Stimulated activated naive CD8-positive, alpha-beta T cell treated with anti-CD3 and anti-CD28 coated beads, Interleukin-15, amount 100 ng/mL, for 72 hours (primary cell): ENCODE measurements at regions not wholly inside any gene's neighbourhood (a gene's known extent, or its start where the extent isn't known, plus 50 kb on each side); places are given as distances from the start of the nearest gene placed in this dataset.

Experiments
- ATAC-seq: fragments of 150-1000 bp; cut with Tn5 transposase; 2 replicates; pipeline ENCODE4 v1.10.0; 2021; ENCODE audit warnings: mild to moderate bottlenecking, moderate library complexity
- DNase-seq, 2 donors: peaks; one replicate each; pipeline ENCODE4 v3.0.0; 2021 to 2022
- H3K27ac Mint-ChIP-seq, 2 donors: one replicate each; pipeline ENCODE4 v1.8.0; 2022; ENCODE audit warnings: mild to moderate bottlenecking in 2 of 2, mixed read lengths in 2 of 2, moderate library complexity in 2 of 2
- H3K27me3 Mint-ChIP-seq: one replicate; pipeline ENCODE4 v1.8.0; 2022; ENCODE audit warnings: mixed read lengths
- H3K4me1 Mint-ChIP-seq: one replicate; pipeline ENCODE4 v1.8.0; 2022; ENCODE audit warnings: mild to moderate bottlenecking, mixed read lengths
- H3K4me3 Mint-ChIP-seq, 2 donors: one replicate each; pipeline ENCODE4 v1.8.0; 2022; ENCODE audit warnings: mild to moderate bottlenecking in 2 of 2, mixed read lengths in 2 of 2, moderate library complexity in 1 of 2
- H3K9me3 Mint-ChIP-seq, 2 donors: one replicate each; pipeline ENCODE4 v1.8.0; 2022; ENCODE audit warnings: mixed read lengths in 2 of 2

GRCh38 chr9:118563677-118564076 lies 805.6 kb downstream of the BRINP1 start:
- ATAC-seq (no peak), DNase-seq (no peak)
- Mint-ChIP-seq H3K4me1 (no peaks in the 10 kb centered on the region), H3K27me3 (no peaks in the 10 kb centered on the region), H3K4me3 (no peak overlapping the region), H3K9me3 (peaks cover 0 to 1% of the 10 kb centered on the region in 2 donors), H3K27ac (no peak overlapping the region)

DNA sequence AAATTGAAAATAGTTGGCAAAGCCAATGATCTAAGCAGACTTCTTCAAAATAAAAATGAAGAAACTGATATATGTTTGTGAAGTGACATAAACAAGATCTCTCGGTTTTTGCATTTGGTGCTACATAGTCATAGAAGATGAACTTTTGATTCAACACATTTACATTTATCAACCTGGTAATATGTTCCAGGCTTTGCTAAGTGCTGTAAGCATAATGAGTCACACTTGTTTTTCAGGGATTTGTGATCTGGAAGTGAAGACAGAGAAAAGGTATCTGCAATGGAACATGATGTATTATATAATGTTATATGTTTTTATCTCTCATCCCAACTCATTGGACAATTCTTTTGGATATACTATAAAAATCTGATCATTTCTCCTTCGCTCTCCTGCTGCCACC lies 801.4 kb downstream of the BRINP1 start:
- no peak for ATAC-seq
- no peak for DNase-seq
- H3K4me1 Mint-ChIP-seq, result no peaks in the 10 kb centered on the region
- no peak overlapping the region for H3K27ac Mint-ChIP-seq
- no peak overlapping the region for H3K4me3 Mint-ChIP-seq
- no peaks in the 10 kb centered on the region for H3K27me3 Mint-ChIP-seq
- H3K9me3 Mint-ChIP-seq, result peaks cover 0 to 13% of the 10 kb centered on the region in 2 donors

DNA sequence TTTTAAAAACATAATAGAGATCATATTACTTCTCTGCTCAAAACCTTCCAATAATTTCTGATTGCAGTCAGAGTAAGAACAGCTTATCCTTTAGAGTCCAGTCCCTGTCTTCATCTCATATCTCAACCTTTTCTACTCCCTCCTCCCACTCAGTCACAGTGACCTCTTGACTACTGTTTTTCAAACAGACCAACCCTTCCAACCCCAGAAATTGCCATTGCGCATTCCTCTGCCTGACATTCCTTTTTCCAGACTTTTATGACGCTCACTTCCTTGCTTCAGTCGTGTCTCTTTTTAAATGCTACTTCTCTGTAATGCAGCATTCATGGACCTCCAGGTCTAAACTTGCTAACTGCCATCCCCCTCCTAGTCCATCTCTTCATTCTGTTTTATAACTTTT lies 800.5 kb downstream of the BRINP1 start:
- no peak overlapping the region for H3K27ac Mint-ChIP-seq
- H3K4me1 Mint-ChIP-seq, result no peaks in the 10 kb centered on the region
- ATAC-seq (no peak), DNase-seq (no peak)
- H3K9me3 Mint-ChIP-seq, result peaks cover 0 to 13% of the 10 kb centered on the region in 2 donors
- H3K4me3 Mint-ChIP-seq, result no peak overlapping the region
- no peaks in the 10 kb centered on the region for H3K27me3 Mint-ChIP-seq

- no peak for DNase-seq
- ATAC-seq, result no peak
- no peak overlapping the region for H3K27ac Mint-ChIP-seq
- no peaks in the 10 kb centered on the region for H3K27me3 Mint-ChIP-seq
- no peak overlapping the region for H3K4me3 Mint-ChIP-seq
- no peaks in the 10 kb centered on the region for H3K4me1 Mint-ChIP-seq
- peaks cover 0 to 13% of the 10 kb centered on the region in 2 donors for H3K9me3 Mint-ChIP-seq
Measured at GRCh38 chr9:118569148-118569547, 800.1 kb downstream of the BRINP1 start.

- DNase-seq, result no peak
- no peak overlapping the region for H3K27ac Mint-ChIP-seq
- ATAC-seq, result no peak
Measured at GRCh38 chr9:118570066-118570465, 799.2 kb downstream of the BRINP1 start.

GRCh38 chr9:118575341-118576070 lies 793.7 kb downstream of the BRINP1 start:
- peaks cover 0 to 5% of the 10 kb centered on the region in 2 donors for H3K9me3 Mint-ChIP-seq
- H3K27ac Mint-ChIP-seq, result no peak overlapping the region
- no peak for DNase-seq
- no peaks in the 10 kb centered on the region for H3K4me1 Mint-ChIP-seq
- no peak for ATAC-seq
- no peak overlapping the region for H3K4me3 Mint-ChIP-seq
- H3K27me3 Mint-ChIP-seq, result no peaks in the 10 kb centered on the region

More at GRCh38 chr9:118570066-118570465, 799.2 kb downstream of the BRINP1 start:
- Mint-ChIP-seq H3K9me3 (peaks cover 0 to 13% of the 10 kb centered on the region in 2 donors), H3K4me1 (no peaks in the 10 kb centered on the region), H3K27me3 (no peaks in the 10 kb centered on the region), H3K4me3 (no peak overlapping the region)

DNA sequence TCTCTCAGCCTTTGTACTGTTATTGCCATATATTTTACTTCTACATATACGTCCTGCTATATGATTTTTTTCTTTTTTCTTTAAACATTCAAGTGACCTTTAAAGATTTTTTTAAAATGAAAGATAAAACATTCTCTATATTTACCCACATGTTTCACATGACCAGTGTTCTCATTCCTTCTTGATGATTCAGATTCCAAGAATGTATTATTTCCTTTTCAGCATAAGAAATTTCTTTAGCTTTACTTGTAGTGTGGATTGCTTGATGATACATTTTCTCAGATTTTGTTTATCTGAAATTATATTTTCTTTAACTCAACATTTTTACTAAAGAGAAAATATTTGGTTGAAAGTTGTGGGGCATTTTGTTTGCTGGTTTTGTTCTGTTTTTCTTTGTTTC lies 792.1 kb downstream of the BRINP1 start:
- no peaks in the 10 kb centered on the region for H3K4me1 Mint-ChIP-seq
- H3K27ac Mint-ChIP-seq, result no peak overlapping the region
- ATAC-seq, result no peak
- H3K27me3 Mint-ChIP-seq, result no peaks in the 10 kb centered on the region
- H3K4me3 Mint-ChIP-seq, result no peak overlapping the region
- DNase-seq, result no peak
- peaks cover 0 to 5% of the 10 kb centered on the region in 2 donors for H3K9me3 Mint-ChIP-seq

GRCh38 chr9:118578467-118578866 lies 790.8 kb downstream of the BRINP1 start:
- no peaks in the 10 kb centered on the region for H3K4me1 Mint-ChIP-seq
- H3K4me3 Mint-ChIP-seq, result no peak overlapping the region
- DNase-seq (no peak), ATAC-seq (no peak)
- H3K9me3 Mint-ChIP-seq, result peaks cover 4 to 5% of the 10 kb centered on the region in 2 donors
- H3K27ac Mint-ChIP-seq, result no peak overlapping the region
- H3K27me3 Mint-ChIP-seq, result no peaks in the 10 kb centered on the region

DNA sequence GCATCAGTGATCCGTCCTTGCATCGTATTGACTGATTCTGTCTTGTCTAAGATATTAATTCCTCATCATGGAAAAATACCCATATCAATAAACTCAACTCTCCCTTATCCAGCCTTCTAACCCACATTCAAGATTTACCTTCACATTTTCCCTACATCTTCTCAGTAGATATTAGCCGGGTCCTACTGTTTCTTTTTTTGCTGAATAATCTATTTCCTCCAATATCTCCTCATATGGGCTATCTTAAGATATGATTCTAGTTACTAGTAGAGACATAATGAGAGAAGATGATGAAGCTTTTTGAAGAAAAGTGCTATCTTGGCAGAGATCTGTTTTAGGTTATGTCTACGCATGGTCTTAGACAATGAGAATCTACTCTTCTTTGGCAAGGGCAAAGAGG lies 785.8 kb downstream of the BRINP1 start:
- ATAC-seq (no peak), DNase-seq (no peak)
- no peaks in the 10 kb centered on the region for H3K4me1 Mint-ChIP-seq
- H3K4me3 Mint-ChIP-seq, result no peak overlapping the region
- H3K27ac Mint-ChIP-seq, result no peak overlapping the region
- H3K27me3 Mint-ChIP-seq, result no peaks in the 10 kb centered on the region
- peaks cover 0 to 13% of the 10 kb centered on the region in 2 donors for H3K9me3 Mint-ChIP-seq

DNA sequence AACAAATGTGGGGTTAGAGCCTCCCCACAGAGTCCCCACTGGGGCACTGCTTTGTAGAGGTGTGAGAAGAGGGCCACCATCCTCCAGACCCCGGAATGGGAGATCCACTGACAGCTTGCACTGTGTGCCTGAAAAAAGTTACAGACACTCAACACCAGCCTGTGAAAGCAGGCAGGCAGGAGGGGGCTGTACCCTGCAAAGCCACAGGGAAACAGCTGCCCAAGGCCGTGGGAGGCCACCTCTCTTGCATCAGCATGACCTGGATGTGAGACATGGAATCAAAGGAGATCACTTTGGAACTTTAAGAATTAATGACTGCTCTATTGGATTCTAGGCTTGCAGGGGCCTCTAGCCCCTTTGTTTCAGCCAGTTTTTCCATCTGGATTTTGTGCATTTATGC lies 782.3 kb downstream of the BRINP1 start:
- Mint-ChIP-seq H3K27me3 (no peaks in the 10 kb centered on the region), H3K4me1 (no peaks in the 10 kb centered on the region), H3K27ac (no peak overlapping the region), H3K4me3 (no peak overlapping the region), H3K9me3 (peaks cover 0 to 13% of the 10 kb centered on the region in 2 donors)
- ATAC-seq (no peak), DNase-seq (no peak)

- Mint-ChIP-seq H3K27ac (no peak overlapping the region), H3K9me3 (peaks cover 12 to 22% of the 10 kb centered on the region in 2 donors), H3K27me3 (no peaks in the 10 kb centered on the region), H3K4me1 (no peaks in the 10 kb centered on the region), H3K4me3 (no peak overlapping the region)
- ATAC-seq (no peak), DNase-seq (no peak)
Measured at GRCh38 chr9:118594428-118594827, 774.8 kb downstream of the BRINP1 start.

DNA sequence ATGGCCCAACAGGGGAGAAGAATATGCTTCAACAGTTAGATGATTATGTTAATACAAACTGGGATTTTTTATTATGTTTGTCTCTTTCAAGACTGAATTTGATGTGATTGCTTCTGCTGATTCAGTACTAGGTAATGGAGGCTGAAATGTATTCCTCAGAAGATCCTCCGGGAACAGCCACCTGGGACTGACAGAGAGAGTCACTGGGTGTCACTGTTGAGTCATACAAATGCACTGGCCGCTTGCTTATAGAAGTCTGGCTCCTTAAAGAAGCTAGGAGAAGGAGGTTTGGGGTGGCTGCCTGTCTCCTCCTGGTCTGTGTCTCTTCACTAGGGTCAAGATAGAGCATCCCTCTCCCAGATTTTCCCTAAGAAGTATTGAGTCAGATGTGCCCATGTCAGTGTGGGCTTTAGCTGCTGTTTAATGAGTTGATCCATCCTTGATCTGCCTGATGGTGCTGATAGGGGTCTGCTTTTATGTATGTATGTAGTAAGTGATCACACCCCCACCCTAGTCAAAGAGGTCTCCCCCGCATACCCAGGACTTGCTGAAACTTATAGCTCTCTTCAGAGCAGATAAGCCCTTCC lies 773.4 kb downstream of the BRINP1 start:
- DNase-seq, result no peak
- Mint-ChIP-seq H3K27me3 (no peaks in the 10 kb centered on the region), H3K27ac (no peak overlapping the region), H3K4me3 (no peak overlapping the region), H3K4me1 (no peaks in the 10 kb centered on the region), H3K9me3 (peaks cover 12 to 22% of the 10 kb centered on the region in 2 donors)
- ATAC-seq, result no peak

DNA sequence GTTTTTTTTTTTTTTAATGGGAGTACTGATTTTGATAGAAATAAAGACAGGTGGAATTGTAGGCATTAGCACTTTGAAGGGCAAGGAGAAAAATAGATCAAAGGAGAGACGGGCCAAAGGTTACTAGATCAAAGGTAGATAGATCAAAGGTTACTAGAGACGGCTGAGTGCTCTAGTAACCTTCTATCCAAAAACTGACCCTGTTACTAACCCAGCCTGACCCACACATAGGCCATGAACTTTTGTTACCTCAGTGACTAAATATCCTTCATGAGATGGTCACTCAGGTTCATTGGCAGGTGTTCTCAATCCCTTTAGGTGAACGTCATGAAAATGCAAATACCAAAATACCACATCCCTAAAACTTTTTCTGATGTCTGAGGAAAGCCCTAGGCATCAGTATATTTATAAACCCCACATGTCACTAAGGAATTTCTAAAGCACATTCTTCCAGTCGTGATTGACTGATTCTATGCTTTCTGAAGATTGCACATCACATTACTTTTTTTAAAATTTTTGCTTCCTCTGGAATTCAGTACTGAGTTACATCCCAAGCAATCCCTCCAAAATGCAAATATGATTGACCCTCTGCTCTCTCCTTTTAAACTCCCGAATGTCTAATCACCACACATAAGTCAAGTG lies 772.7 kb downstream of the BRINP1 start:
- H3K27ac Mint-ChIP-seq, result no peak overlapping the region
- H3K4me1 Mint-ChIP-seq, result no peaks in the 10 kb centered on the region
- DNase-seq (no peak), ATAC-seq (no peak)
- H3K9me3 Mint-ChIP-seq, result peaks cover 12 to 22% of the 10 kb centered on the region in 2 donors
- H3K4me3 Mint-ChIP-seq, result no peak overlapping the region
- no peaks in the 10 kb centered on the region for H3K27me3 Mint-ChIP-seq

GRCh38 chr9:118606668-118607067 lies 762.6 kb downstream of the BRINP1 start:
- Mint-ChIP-seq H3K4me3 (no peak overlapping the region), H3K4me1 (no peaks in the 10 kb centered on the region), H3K27ac (no peak overlapping the region), H3K9me3 (peaks cover 0 to 4% of the 10 kb centered on the region in 2 donors), H3K27me3 (no peaks in the 10 kb centered on the region)
- DNase-seq (no peak), ATAC-seq (no peak)

- DNase-seq (no peak), ATAC-seq (no peak)
- no peaks in the 10 kb centered on the region for H3K27me3 Mint-ChIP-seq
- no peak overlapping the region for H3K27ac Mint-ChIP-seq
- no peak overlapping the region for H3K4me3 Mint-ChIP-seq
- peaks cover 0 to 6% of the 10 kb centered on the region in 2 donors for H3K9me3 Mint-ChIP-seq
- no peaks in the 10 kb centered on the region for H3K4me1 Mint-ChIP-seq
Measured at GRCh38 chr9:118609355-118610044, 759.7 kb downstream of the BRINP1 start.

DNA sequence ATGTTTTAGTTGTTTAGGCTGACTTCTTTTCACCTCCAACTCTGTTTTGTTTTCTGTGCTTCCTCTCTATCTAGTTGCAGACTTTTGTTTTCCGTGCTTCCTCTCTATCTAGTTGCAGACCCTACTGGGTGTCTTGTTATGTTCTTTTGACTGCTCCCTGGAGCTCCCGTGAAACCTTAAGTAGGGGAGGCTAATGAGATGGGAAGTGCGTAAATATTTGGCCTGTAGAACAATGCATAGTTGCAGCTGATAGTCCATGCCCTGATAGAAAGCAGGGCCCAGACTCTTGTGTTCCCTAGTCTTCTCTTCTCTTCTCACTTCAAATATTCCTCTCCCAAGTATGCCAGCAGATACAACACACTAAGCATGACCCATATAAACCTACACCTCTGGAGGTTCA lies 757.0 kb downstream of the BRINP1 start:
- DNase-seq (no peak), ATAC-seq (no peak)
- H3K27me3 Mint-ChIP-seq, result no peaks in the 10 kb centered on the region
- no peaks in the 10 kb centered on the region for H3K4me1 Mint-ChIP-seq
- H3K4me3 Mint-ChIP-seq, result no peak overlapping the region
- peaks cover 5 to 6% of the 10 kb centered on the region in 2 donors for H3K9me3 Mint-ChIP-seq
- no peak overlapping the region for H3K27ac Mint-ChIP-seq
